WERI-Rb-1 (cell line): ENCODE measurements at regions not wholly inside any gene's neighbourhood (a gene's known extent, or its start where the extent isn't known, plus 50 kb on each side); places are given as distances from the start of the nearest gene placed in this dataset.

Source experiments
- DNase-seq: peaks from one replicate; pipeline ENCODE4 v3.0.0-alpha.2; 2020
- H3K27ac ChIP-seq: fragments of 250-450 bp; sonication (Bioruptor Pico); 2 replicates; pipeline ENCODE4 v1.5.1; 2020; ENCODE audit warnings: mild to moderate bottlenecking, moderate library complexity
- H3K27me3 ChIP-seq: fragments of 250-450 bp; sonication (Bioruptor Pico); 2 replicates; pipeline ENCODE4 v1.5.1; 2021; ENCODE audit warnings: mild to moderate bottlenecking, low read depth, moderate library complexity; ENCODE audit not compliant: insufficient read depth, severe bottlenecking
- H3K36me3 ChIP-seq: fragments of 250-450 bp; sonication (Bioruptor Pico); 2 replicates; pipeline ENCODE4 v1.5.1; 2020; ENCODE audit warnings: mild to moderate bottlenecking, moderate library complexity
- H3K4me3 ChIP-seq: 2 replicates; pipeline ENCODE4 v1.5.1; 2011; ENCODE audit warnings: low read depth, mild to moderate bottlenecking, control low read depth, low read length
- H3K9me3 ChIP-seq: fragments of 250-450 bp; sonication (Bioruptor Pico); 2 replicates; pipeline ENCODE4 v1.5.1; 2021; ENCODE audit warnings: mild to moderate bottlenecking, moderate library complexity; ENCODE audit not compliant: severe bottlenecking
- CTCF ChIP-seq: IDR thresholded peaks from 2 replicates; pipeline ENCODE4 v1.5.1; 2011; ENCODE audit warnings: low read depth, mild to moderate bottlenecking, control low read depth, inconsistent platforms, low read length

GRCh38 chr2:150863691-150864090 is 376.2 kb upstream of the RND3 start:
- H3K27ac ChIP-seq: no peak overlapping the region
- DNase-seq: no peak
- TF ChIP-seq CTCF: no peak
- no peaks in the 10 kb centered on the region for H3K27me3 ChIP-seq
- no peak overlapping the region for H3K4me3 ChIP-seq
- H3K36me3 ChIP-seq: no peaks in the 10 kb centered on the region
- H3K9me3 ChIP-seq: no peaks in the 10 kb centered on the region

GRCh38 chr2:150860301-150860700 is 372.8 kb upstream of the RND3 start:
- no peaks in the 10 kb centered on the region for H3K36me3 ChIP-seq
- no peaks in the 10 kb centered on the region for H3K9me3 ChIP-seq
- no peak overlapping the region for H3K4me3 ChIP-seq
- DNase-seq: no peak
- H3K27me3 ChIP-seq: no peaks in the 10 kb centered on the region
- H3K27ac ChIP-seq: no peak overlapping the region
- TF ChIP-seq CTCF: no peak

- H3K27ac ChIP-seq: no peak overlapping the region
- DNase-seq: no peak
- H3K9me3 ChIP-seq: no peaks in the 10 kb centered on the region
- H3K4me3 ChIP-seq: no peak overlapping the region
- no peaks in the 10 kb centered on the region for H3K36me3 ChIP-seq
- H3K27me3 ChIP-seq: no peaks in the 10 kb centered on the region
- no peak for TF ChIP-seq CTCF
Observed at GRCh38 chr2:150859877-150860276, 372.4 kb upstream of the RND3 start.

DNA sequence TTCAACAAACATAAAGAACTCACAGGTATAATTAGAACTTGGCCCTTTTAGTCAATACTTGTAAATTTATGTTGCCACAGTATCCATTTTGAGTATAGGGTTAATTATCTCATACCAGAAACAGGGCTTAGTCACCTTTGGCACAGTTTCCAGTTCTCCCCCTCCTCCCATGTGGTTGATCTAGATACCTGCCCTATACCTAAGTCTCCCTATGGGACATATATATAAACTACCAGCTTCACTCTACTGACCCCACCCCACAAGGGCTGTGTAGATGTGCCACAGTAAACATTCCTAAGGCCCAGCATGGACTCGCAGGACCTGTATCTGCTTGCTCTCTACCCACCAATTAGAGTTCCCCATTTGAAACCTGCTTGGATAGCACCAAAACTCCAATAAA is 371.7 kb upstream of the RND3 start:
- Histone ChIP-seq H3K27ac (no peak overlapping the region), H3K9me3 (no peaks in the 10 kb centered on the region), H3K4me3 (no peak overlapping the region), H3K36me3 (no peaks in the 10 kb centered on the region), H3K27me3 (no peaks in the 10 kb centered on the region)
- TF ChIP-seq CTCF: no peak
- no peak for DNase-seq

DNA sequence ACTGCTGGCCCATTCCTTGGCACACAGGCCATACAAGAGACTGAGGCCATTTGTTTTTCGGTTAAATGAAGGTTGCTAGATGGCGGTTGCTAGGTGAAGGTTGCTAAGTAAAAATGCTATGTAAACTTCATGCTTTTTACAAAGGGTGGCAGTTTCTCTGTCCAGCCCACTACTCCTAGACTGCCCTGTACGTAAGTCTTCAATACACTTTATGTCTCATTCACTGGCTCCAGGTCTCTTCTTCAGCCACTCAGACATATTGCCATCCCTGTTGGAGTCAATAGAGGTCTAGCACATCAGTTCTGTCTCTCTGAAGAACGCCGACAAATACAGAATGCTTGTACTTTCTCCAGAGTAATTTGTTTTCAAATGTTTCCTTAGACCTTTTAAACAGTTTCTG is 370.9 kb upstream of the RND3 start:
- Histone ChIP-seq H3K27ac (no peak overlapping the region), H3K9me3 (no peaks in the 10 kb centered on the region), H3K36me3 (no peaks in the 10 kb centered on the region), H3K27me3 (no peaks in the 10 kb centered on the region), H3K4me3 (no peak overlapping the region)
- no peak for TF ChIP-seq CTCF
- no peak for DNase-seq

GRCh38 chr2:150856596-150857281 is 369.3 kb upstream of the RND3 start:
- H3K4me3 ChIP-seq: no peak overlapping the region
- no peak for DNase-seq
- no peak overlapping the region for H3K27ac ChIP-seq
- H3K9me3 ChIP-seq: no peaks in the 10 kb centered on the region
- H3K36me3 ChIP-seq: no peaks in the 10 kb centered on the region
- TF ChIP-seq CTCF: no peak
- H3K27me3 ChIP-seq: no peaks in the 10 kb centered on the region
